ENCODE measurements at regions not wholly inside any gene's neighbourhood (a gene's known extent, or its start where the extent isn't known, plus 50 kb on each side); places are given as distances from the start of the nearest gene placed in this dataset.

- Histone ChIP-seq H3K9ac (ENCODE audit: insufficient read depth, low read depth, low read length) (no peak overlapping the region), H3K4me2 (ENCODE audit: low read depth, low read length) (no peak overlapping the region), H3K27ac (ENCODE audit: extremely low read length, insufficient read depth, low read length) (no peak overlapping the region), H3K4me1 (ENCODE audit: insufficient read depth, low read length) (no peaks in the 10 kb centered on the region), H2AFZ (ENCODE audit: low read length) (no peak overlapping the region), H3K79me2 (ENCODE audit: insufficient read depth, low read length) (no peaks in the 10 kb centered on the region), H3K27me3 (ENCODE audit: control insufficient read depth in 1 of 2, insufficient read depth in 2 of 2, low read length in 2 of 2) (no peaks in the 10 kb centered on the region), H4K20me1 (ENCODE audit: insufficient read depth, low read length) (no peaks in the 10 kb centered on the region), H3K4me3 (replicated peaks in 1 of 3; ENCODE audit: insufficient read depth in 1 of 3, low read depth in 2 of 3, low read length in 3 of 3) (no peak overlapping the region), H3K36me3 (replicated peaks in 1 of 2; ENCODE audit: control insufficient read depth in 1 of 2, insufficient read depth in 2 of 2, low read length in 2 of 2) (no peaks in the 10 kb centered on the region), H3K9me3 (ENCODE audit: low read length) (no peaks in the 10 kb centered on the region)
- BruUV-seq (replicated peaks), result no TSS peak
- POLR2A ChIA-PET, result no interaction called here
- intact Hi-C loops (cut with micrococcal nuclease; ENCODE audit: unreplicated experiment), result no loop called here
- TF ChIP-seq NRL (CRISPR knock-in tag; IDR thresholded peaks at IDR 0.05; ENCODE audit: borderline replicate concordance), result no peak
- no peak for TF ChIP-seq REXO4 (CRISPR knock-in tag; IDR thresholded peaks at IDR 0.05; ENCODE audit: borderline replicate concordance)
- no peak for TF ChIP-seq IRF1 (CRISPR knock-in tag; IDR thresholded peaks at IDR 0.05; ENCODE audit: low read depth)
- TF ChIP-seq DPF2 (CRISPR knock-in tag; IDR thresholded peaks at IDR 0.05; ENCODE audit: borderline replicate concordance, low read depth), result no peak
- TF ChIP-seq HOMEZ (CRISPR knock-in tag; IDR thresholded peaks at IDR 0.05; ENCODE audit: low read depth), result no peak
- TF ChIP-seq, protein P1, sequence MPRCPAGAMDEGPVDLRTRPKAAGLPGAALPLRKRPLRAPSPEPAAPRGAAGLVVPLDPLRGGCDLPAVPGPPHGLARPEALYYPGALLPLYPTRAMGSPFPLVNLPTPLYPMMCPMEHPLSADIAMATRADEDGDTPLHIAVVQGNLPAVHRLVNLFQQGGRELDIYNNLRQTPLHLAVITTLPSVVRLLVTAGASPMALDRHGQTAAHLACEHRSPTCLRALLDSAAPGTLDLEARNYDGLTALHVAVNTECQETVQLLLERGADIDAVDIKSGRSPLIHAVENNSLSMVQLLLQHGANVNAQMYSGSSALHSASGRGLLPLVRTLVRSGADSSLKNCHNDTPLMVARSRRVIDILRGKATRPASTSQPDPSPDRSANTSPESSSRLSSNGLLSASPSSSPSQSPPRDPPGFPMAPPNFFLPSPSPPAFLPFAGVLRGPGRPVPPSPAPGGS (CRISPR knock-in tag; IDR thresholded peaks at IDR 0.05), result no peak
- no peak for TF ChIP-seq KDM6A (CRISPR knock-in tag; IDR thresholded peaks at IDR 0.05; ENCODE audit: low read depth)
- TF ChIP-seq ZNF766 (CRISPR knock-in tag; IDR thresholded peaks at IDR 0.05; ENCODE audit: borderline replicate concordance), result no peak
- TF ChIP-seq, protein P2, sequence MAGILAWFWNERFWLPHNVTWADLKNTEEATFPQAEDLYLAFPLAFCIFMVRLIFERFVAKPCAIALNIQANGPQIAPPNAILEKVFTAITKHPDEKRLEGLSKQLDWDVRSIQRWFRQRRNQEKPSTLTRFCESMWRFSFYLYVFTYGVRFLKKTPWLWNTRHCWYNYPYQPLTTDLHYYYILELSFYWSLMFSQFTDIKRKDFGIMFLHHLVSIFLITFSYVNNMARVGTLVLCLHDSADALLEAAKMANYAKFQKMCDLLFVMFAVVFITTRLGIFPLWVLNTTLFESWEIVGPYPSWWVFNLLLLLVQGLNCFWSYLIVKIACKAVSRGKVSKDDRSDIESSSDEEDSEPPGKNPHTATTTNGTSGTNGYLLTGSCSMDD (CRISPR knock-in tag; IDR thresholded peaks at IDR 0.05), result no peak
- TF ChIP-seq MIER2 (CRISPR knock-in tag; IDR thresholded peaks at IDR 0.05), result no peak
- no peak for TF ChIP-seq FOXJ3 (CRISPR knock-in tag; IDR thresholded peaks at IDR 0.05; ENCODE audit: borderline replicate concordance)
- no peak for TF ChIP-seq NFATC3 (CRISPR knock-in tag; IDR thresholded peaks at IDR 0.05)
- TF ChIP-seq, protein P3, sequence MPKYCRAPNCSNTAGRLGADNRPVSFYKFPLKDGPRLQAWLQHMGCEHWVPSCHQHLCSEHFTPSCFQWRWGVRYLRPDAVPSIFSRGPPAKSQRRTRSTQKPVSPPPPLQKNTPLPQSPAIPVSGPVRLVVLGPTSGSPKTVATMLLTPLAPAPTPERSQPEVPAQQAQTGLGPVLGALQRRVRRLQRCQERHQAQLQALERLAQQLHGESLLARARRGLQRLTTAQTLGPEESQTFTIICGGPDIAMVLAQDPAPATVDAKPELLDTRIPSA (CRISPR knock-in tag; IDR thresholded peaks at IDR 0.05; ENCODE audit: borderline replicate concordance), result no peak
- no peak for TF ChIP-seq GATA4 (IDR thresholded peaks at IDR 0.05; ENCODE audit: borderline replicate concordance, low read depth)
- TF ChIP-seq, protein P4, sequence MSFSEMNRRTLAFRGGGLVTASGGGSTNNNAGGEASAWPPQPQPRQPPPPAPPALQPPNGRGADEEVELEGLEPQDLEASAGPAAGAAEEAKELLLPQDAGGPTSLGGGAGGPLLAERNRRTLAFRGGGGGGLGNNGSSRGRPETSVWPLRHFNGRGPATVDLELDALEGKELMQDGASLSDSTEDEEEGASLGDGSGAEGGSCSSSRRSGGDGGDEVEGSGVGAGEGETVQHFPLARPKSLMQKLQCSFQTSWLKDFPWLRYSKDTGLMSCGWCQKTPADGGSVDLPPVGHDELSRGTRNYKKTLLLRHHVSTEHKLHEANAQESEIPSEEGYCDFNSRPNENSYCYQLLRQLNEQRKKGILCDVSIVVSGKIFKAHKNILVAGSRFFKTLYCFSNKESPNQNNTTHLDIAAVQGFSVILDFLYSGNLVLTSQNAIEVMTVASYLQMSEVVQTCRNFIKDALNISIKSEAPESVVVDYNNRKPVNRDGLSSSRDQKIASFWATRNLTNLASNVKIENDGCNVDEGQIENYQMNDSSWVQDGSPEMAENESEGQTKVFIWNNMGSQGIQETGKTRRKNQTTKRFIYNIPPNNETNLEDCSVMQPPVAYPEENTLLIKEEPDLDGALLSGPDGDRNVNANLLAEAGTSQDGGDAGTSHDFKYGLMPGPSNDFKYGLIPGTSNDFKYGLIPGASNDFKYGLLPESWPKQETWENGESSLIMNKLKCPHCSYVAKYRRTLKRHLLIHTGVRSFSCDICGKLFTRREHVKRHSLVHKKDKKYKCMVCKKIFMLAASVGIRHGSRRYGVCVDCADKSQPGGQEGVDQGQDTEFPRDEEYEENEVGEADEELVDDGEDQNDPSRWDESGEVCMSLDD (CRISPR knock-in tag; IDR thresholded peaks at IDR 0.05; ENCODE audit: borderline replicate concordance), result no peak
- no peak for TF ChIP-seq ZKSCAN5 (CRISPR knock-in tag; IDR thresholded peaks at IDR 0.05)
- TF ChIP-seq KLF16 (CRISPR knock-in tag; IDR thresholded peaks at IDR 0.05), result no peak
- CTCF ChIA-PET (ENCODE audit: low intra/inter-chr PET ratio, low total read pairs), result no interaction called here
- DNase-seq (ENCODE audit: low spot score), result no peak
- ATAC-seq, result no peak
- WGBS (ENCODE audit: low lambda C conversion rate), result 31% methylated on average over 3 of the region's 3 CpGs
- in situ Hi-C loops (cut with HindIII; ENCODE audit: extremely low pct_ligation_motif_present, low pct_unique_long_range_greater_than_20kb), result no loop called here
- FAIRE-seq, result no peak
These were observed 1218.1 kb downstream of the ROBO2 start for GRCh38 chr3:78257951-78258530.
